Liver (tissue), 3 donors: ENCODE measurements at regions not wholly inside any gene's neighbourhood (a gene's known extent, or its start where the extent isn't known, plus 50 kb on each side); places are given as distances from the start of the nearest gene placed in this dataset.

ENCODE experiments used
- GABPA ChIP-seq, 2 donors: IDR thresholded peaks in 1 of 2; conservative IDR thresholded peaks in 1 of 2; 2 replicates each; pipeline ENCODE4 v1.6.1; 2016; ENCODE audit warnings: antibody characterized with exemption in 2 of 2, mild to moderate bottlenecking in 1 of 2, moderate library complexity in 1 of 2
- JUND ChIP-seq, 2 donors: IDR thresholded peaks; 2 replicates each; pipeline ENCODE4 v1.6.1; 2016; ENCODE audit warnings: antibody characterized with exemption in 2 of 2
- NR2F2 ChIP-seq: IDR thresholded peaks from 2 replicates; pipeline ENCODE4 v1.6.1; 2016; ENCODE audit warnings: antibody characterized with exemption
- RAD21 ChIP-seq, 2 donors: IDR thresholded peaks; 2 replicates each; pipeline ENCODE4 v1.6.1; 2016; ENCODE audit warnings: antibody characterized with exemption in 2 of 2, mild to moderate bottlenecking in 2 of 2
- TAF1 ChIP-seq: conservative IDR thresholded peaks from 2 replicates; pipeline ENCODE4 v1.6.1; 2016; ENCODE audit warnings: antibody characterized with exemption, mild to moderate bottlenecking
- TF ChIP-seq, protein P1 (sequence below): fragments of 150-350 bp; IDR thresholded peaks from 2 replicates; pipeline ENCODE4 v1.5.1; 2017; ENCODE audit warnings: improper control_type of control experiment, low read depth, low read length; ENCODE audit not compliant: missing input control
- TF ChIP-seq, protein P2 (sequence below): IDR thresholded peaks from 2 replicates; pipeline ENCODE4 v1.6.1; 2016; ENCODE audit warnings: antibody characterized with exemption
- TF ChIP-seq, protein P3 (sequence below): IDR thresholded peaks from 2 replicates; pipeline ENCODE4 v1.6.1; 2016; ENCODE audit warnings: antibody characterized with exemption
- TF ChIP-seq, protein P4 (sequence below): IDR thresholded peaks from 2 replicates; pipeline ENCODE4 v1.6.1; 2016; ENCODE audit warnings: antibody characterized with exemption, mild to moderate bottlenecking
- donor health status: healthy.
- donor health status: healthy.

DNA sequence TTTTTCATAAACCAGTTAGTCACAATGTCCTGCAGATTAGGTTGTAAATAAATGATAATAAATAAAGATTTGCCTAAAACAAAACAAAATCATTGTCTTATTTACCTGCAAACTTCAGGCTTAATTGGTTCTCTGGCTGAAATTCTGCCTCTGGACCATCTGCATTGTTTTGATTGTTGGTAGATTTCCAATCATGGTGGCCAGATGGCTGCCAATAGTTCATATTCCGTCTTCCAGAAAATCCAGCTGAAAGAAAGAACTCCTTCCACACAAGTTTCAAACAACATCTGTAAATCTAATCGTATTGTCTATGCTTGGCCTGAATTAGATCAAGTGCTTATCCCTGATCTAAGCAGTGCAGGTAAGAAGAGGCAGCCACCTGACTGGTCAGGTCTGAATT lies 771.1 kb upstream of the ZEB2 start:
- TF ChIP-seq, protein P1, sequence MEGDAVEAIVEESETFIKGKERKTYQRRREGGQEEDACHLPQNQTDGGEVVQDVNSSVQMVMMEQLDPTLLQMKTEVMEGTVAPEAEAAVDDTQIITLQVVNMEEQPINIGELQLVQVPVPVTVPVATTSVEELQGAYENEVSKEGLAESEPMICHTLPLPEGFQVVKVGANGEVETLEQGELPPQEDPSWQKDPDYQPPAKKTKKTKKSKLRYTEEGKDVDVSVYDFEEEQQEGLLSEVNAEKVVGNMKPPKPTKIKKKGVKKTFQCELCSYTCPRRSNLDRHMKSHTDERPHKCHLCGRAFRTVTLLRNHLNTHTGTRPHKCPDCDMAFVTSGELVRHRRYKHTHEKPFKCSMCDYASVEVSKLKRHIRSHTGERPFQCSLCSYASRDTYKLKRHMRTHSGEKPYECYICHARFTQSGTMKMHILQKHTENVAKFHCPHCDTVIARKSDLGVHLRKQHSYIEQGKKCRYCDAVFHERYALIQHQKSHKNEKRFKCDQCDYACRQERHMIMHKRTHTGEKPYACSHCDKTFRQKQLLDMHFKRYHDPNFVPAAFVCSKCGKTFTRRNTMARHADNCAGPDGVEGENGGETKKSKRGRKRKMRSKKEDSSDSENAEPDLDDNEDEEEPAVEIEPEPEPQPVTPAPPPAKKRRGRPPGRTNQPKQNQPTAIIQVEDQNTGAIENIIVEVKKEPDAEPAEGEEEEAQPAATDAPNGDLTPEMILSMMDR = no peak
- TF ChIP-seq, protein P2, sequence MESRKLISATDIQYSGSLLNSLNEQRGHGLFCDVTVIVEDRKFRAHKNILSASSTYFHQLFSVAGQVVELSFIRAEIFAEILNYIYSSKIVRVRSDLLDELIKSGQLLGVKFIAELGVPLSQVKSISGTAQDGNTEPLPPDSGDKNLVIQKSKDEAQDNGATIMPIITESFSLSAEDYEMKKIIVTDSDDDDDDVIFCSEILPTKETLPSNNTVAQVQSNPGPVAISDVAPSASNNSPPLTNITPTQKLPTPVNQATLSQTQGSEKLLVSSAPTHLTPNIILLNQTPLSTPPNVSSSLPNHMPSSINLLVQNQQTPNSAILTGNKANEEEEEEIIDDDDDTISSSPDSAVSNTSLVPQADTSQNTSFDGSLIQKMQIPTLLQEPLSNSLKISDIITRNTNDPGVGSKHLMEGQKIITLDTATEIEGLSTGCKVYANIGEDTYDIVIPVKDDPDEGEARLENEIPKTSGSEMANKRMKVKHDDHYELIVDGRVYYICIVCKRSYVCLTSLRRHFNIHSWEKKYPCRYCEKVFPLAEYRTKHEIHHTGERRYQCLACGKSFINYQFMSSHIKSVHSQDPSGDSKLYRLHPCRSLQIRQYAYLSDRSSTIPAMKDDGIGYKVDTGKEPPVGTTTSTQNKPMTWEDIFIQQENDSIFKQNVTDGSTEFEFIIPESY = no peak
- TF ChIP-seq, protein P3, sequence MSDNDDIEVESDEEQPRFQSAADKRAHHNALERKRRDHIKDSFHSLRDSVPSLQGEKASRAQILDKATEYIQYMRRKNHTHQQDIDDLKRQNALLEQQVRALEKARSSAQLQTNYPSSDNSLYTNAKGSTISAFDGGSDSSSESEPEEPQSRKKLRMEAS = no peak
- TF ChIP-seq TAF1 (no peak), GABPA (IDR thresholded peaks at IDR 0.05 in 1 of 2, conservative IDR thresholded peaks at IDR 0.05 in 1 of 2) (no peak), RAD21 (IDR thresholded peaks at IDR 0.05) (no peak), NR2F2 (no peak), JUND (IDR thresholded peaks at IDR 0.05) (no peak)
- TF ChIP-seq, protein P4, sequence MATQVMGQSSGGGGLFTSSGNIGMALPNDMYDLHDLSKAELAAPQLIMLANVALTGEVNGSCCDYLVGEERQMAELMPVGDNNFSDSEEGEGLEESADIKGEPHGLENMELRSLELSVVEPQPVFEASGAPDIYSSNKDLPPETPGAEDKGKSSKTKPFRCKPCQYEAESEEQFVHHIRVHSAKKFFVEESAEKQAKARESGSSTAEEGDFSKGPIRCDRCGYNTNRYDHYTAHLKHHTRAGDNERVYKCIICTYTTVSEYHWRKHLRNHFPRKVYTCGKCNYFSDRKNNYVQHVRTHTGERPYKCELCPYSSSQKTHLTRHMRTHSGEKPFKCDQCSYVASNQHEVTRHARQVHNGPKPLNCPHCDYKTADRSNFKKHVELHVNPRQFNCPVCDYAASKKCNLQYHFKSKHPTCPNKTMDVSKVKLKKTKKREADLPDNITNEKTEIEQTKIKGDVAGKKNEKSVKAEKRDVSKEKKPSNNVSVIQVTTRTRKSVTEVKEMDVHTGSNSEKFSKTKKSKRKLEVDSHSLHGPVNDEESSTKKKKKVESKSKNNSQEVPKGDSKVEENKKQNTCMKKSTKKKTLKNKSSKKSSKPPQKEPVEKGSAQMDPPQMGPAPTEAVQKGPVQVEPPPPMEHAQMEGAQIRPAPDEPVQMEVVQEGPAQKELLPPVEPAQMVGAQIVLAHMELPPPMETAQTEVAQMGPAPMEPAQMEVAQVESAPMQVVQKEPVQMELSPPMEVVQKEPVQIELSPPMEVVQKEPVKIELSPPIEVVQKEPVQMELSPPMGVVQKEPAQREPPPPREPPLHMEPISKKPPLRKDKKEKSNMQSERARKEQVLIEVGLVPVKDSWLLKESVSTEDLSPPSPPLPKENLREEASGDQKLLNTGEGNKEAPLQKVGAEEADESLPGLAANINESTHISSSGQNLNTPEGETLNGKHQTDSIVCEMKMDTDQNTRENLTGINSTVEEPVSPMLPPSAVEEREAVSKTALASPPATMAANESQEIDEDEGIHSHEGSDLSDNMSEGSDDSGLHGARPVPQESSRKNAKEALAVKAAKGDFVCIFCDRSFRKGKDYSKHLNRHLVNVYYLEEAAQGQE = no peak
